ENCODE measurements at regions not wholly inside any gene's neighbourhood (a gene's known extent, or its start where the extent isn't known, plus 50 kb on each side); places are given as distances from the start of the nearest gene placed in this dataset.

DNA sequence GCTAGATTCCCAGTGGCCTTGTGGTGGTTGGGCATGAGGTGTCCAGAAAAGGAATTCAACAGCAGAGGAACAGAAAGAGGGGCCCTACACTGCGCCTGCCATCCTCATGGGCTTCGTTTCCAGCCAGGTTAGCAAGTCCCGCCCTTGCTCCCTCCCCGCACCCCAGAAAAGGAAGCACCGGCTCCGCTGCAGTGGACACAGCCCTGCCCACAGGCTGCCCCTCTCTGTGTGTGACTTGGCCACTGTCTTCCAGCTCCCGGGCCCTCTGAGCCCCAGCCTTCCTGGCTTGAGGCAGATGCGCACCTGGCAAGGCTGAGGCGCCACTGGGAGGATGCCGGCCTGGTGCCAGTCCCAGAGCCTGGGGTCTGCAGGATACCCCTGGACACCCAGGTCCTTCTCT, 305.0 kb upstream of the IRX4 start:
- FAIRE-seq (no peak), DNase-seq (ENCODE audit: insufficient read length, low spot score) (no peak)
- no peak for TF ChIP-seq CTCF (IDR thresholded peaks at IDR 0.05; ENCODE audit: insufficient read depth, missing control alignments)

DNA sequence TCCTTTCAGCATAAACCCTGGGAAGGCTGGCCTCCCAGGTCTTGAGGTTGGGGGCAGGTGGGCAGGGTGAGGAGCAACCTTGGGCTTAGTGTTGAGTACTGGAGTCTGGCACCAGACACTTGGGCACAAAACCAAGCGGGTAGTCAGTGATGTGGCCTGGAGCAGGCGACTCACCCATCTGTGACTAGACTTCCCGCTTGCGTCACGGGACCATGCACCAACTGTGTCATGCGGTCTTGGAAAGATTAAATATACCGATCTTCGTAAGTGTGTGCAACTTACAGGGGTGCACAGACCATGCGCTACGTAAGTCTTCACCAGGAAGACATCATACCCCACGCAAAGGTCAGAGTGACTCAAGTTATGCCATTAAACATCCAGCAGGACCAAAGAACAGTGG, 304.4 kb upstream of the IRX4 start:
- FAIRE-seq (no peak), DNase-seq (ENCODE audit: insufficient read length, low spot score) (no peak)
- no peak for TF ChIP-seq CTCF (IDR thresholded peaks at IDR 0.05; ENCODE audit: insufficient read depth, missing control alignments)

DNA sequence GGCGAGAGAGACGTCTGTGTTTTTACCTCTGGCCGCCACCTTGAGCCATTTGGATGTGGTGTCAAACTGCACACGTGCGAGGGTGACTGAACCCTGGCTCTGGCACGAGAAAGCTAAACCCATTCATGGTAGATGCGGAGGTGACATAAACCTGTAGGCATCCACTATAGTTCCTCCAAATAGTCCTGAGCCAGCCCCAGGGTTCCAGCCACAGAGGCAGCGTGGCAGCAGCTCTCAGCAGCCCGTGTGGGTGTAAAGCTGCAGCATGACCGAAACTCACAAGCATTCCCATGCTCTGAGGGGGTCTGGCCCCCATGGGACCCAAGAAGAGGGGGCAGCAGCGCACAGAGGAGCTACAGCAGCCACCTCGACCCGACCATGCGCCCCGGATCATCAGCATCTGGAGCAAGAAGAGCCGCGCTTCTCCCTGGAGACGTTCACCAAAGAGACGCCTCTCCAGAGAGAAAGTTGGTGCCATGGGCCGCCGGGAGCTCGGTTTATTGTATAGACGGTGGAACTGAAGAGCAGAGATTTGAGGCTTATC, 303.8 kb upstream of the IRX4 start:
- FAIRE-seq (no peak), DNase-seq (ENCODE audit: insufficient read length, low spot score) (no peak)
- no peak for TF ChIP-seq CTCF (IDR thresholded peaks at IDR 0.05; ENCODE audit: insufficient read depth, missing control alignments)

- no peak for FAIRE-seq
- no peak for TF ChIP-seq CTCF (IDR thresholded peaks at IDR 0.05; ENCODE audit: insufficient read depth, missing control alignments)
Measured at GRCh38 chr5:2185646-2186471, 303.1 kb upstream of the IRX4 start.

DNA sequence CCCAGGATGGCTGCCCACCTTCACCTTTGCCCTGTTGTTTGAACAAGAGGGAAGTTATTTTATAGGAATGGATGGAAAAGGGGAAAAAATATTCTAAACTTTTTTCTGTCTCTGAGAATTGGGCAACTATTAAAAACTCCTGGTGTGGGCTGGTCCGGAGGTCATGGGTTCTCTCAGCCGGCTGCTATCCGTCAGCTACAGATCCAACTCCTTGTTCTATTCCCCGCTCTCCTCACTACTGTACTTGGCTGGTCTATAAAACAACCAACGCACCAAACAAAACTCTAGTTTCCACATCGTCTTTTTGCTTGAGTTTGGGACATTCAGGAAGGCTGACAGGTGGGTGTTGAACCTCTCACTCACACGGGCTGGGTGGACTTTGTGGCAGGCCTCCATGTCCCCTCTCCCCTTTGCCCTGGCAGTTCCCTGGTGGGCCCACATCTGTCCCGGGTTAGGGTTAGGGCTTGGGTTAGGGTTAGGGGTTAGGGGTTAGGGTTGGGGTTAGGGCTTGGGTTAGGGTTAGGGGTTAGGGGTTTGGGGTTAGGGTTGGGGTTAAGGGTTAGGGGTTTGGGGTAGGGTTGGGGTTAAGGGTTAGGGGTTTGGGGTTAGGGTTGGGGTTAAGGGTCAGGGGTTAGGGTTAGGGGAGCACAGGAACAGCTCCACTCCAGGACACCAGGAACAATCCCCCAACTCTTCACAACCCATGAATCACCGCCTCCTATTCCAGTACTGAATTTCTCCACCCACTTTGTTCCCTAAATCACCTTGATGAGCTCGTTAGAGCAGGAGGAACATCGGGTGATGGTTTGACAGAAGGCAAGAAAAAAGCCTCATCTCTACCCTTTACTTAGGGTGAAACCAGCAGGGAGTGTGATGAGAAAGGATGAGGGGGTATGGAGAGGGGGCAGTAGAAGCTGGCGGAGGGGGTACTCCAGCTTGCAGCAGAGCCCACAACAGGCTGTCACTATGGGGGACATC, 302.1 kb upstream of the IRX4 start:
- no peak for DNase-seq (ENCODE audit: insufficient read length, low spot score)
- no peak for FAIRE-seq
- no peak for TF ChIP-seq CTCF (IDR thresholded peaks at IDR 0.05; ENCODE audit: insufficient read depth, missing control alignments)

More at GRCh38 chr5:2185646-2186471, 303.1 kb upstream of the IRX4 start:
- no peak for DNase-seq (ENCODE audit: insufficient read length, low spot score)

- FAIRE-seq: no peak
- TF ChIP-seq CTCF (IDR thresholded peaks at IDR 0.05; ENCODE audit: insufficient read depth, missing control alignments): no peak
- no peak for DNase-seq (ENCODE audit: insufficient read length, low spot score)
Measured at GRCh38 chr5:2184026-2184366, 301.3 kb upstream of the IRX4 start.

Measured in D721Med (cell line).